IMR-90 (cell line): ENCODE measurements at regions not wholly inside any gene's neighbourhood (a gene's known extent, or its start where the extent isn't known, plus 50 kb on each side); places are given as distances from the start of the nearest gene placed in this dataset.

Experiments
- ATAC-seq: fragments of 200-7000 bp; cut with Tn5 transposase; 2 replicates; pipeline ENCODE4 v1.9.1; 2020; ENCODE audit warnings: low read depth, mild to moderate bottlenecking, moderate library complexity
- BruUV-seq: library from RNA; stranded (reverse); fragments of 400-500 nt; replicated peaks from 2 replicates; lab custom pipeline; 2021; lab: Mats Ljungman, UMichigan
- CTCF ChIA-PET: fragments of 300-600 bp; formaldehyde crosslinking; extraction: SDS; loops from one replicate; lab custom pipeline; 2021; ENCODE audit warnings: antibody characterized with exemption; lab: Yijun Ruan, JAX
- POLR2A ChIA-PET: fragments of 300-600 bp; sonication (Branson Sonifier 250); formaldehyde crosslinking; loops from one replicate; lab custom pipeline; 2022; ENCODE audit warnings: antibody characterized with exemption; ENCODE audit not compliant: unreplicated experiment; lab: Charles Lee
- DNase-seq: peaks from one replicate; pipeline ENCODE4 v3.0.0; 2013
- H2AFZ ChIP-seq: replicated peaks from 2 replicates; pipeline ENCODE3; 2013; ENCODE audit warnings: low read length, mild to moderate bottlenecking; ENCODE audit not compliant: poor library complexity
- H2AK5ac ChIP-seq: 2 replicates; pipeline ENCODE4 v1.6.1; 2013; ENCODE audit warnings: low read depth, low read length, inconsistent platforms
- H2AK9ac ChIP-seq: replicated peaks from 2 replicates; pipeline ENCODE3; 2013; ENCODE audit warnings: mild to moderate bottlenecking, low read depth, low read length, moderate library complexity; ENCODE audit not compliant: poor library complexity
- H2BK120ac ChIP-seq: 2 replicates; pipeline ENCODE4 v1.6.1; 2013; ENCODE audit warnings: low read depth, low read length, inconsistent platforms
- H2BK15ac ChIP-seq: 3 replicates; pipeline ENCODE4 v1.6.1; 2013; ENCODE audit warnings: low read depth, low read length, inconsistent platforms
- H2BK20ac ChIP-seq: 2 replicates; pipeline ENCODE4 v1.6.1; 2013; ENCODE audit warnings: low read depth, mild to moderate bottlenecking, inconsistent platforms, low read length, moderate library complexity
- H2BK5ac ChIP-seq: 2 replicates; pipeline ENCODE4 v1.6.1; 2013; ENCODE audit warnings: mild to moderate bottlenecking, low read depth, low read length, inconsistent platforms; ENCODE audit not compliant: poor library complexity, severe bottlenecking
- H3K14ac ChIP-seq: replicated peaks from 2 replicates; pipeline ENCODE4 v1.6.1; 2013; ENCODE audit warnings: low read depth, low read length, inconsistent platforms
- H3K18ac ChIP-seq: 2 replicates; pipeline ENCODE4 v1.6.1; 2013; ENCODE audit warnings: low read depth, low read length, control low read depth
- H3K23ac ChIP-seq: 2 replicates; pipeline ENCODE4 v1.6.1; 2013; ENCODE audit warnings: low read depth, low read length, inconsistent platforms
- H3K27ac ChIP-seq: 2 replicates; pipeline ENCODE4 v1.5.1; 2013; ENCODE audit warnings: mild to moderate bottlenecking, control low read depth, low read length; ENCODE audit not compliant: insufficient read depth
- H3K27me3 ChIP-seq: 2 replicates; pipeline ENCODE4 v1.6.1; 2013; ENCODE audit warnings: low read length; ENCODE audit not compliant: control insufficient read depth, insufficient read depth
- H3K36me3 ChIP-seq: 2 replicates; pipeline ENCODE4 v1.6.1; 2013; ENCODE audit warnings: low read length, mixed read lengths; ENCODE audit not compliant: control insufficient read depth, insufficient read depth
- H3K4ac ChIP-seq: 2 replicates; pipeline ENCODE4 v1.6.1; 2013; ENCODE audit warnings: low read depth, low read length, inconsistent platforms
- H3K4me1 ChIP-seq: 2 replicates; pipeline ENCODE4 v1.6.1; 2013; ENCODE audit warnings: low read length, mixed read lengths; ENCODE audit not compliant: control insufficient read depth, insufficient read depth
- H3K4me2 ChIP-seq: 2 replicates; pipeline ENCODE4 v1.6.1; 2013; ENCODE audit warnings: low read depth, mild to moderate bottlenecking, control low read depth, low read length, moderate library complexity
- H3K4me3 ChIP-seq: 2 replicates; pipeline ENCODE4 v1.5.1; 2013; ENCODE audit warnings: low read depth, mild to moderate bottlenecking, control low read depth, low read length, moderate library complexity; ENCODE audit not compliant: insufficient read depth
- H3K56ac ChIP-seq: 2 replicates; pipeline ENCODE4 v1.6.1; 2013; ENCODE audit warnings: low read length, inconsistent platforms; ENCODE audit not compliant: insufficient read depth; ENCODE audit errors: extremely low read depth
- H3K79me1 ChIP-seq, 2 experiments: 2 replicates each; pipeline ENCODE4 v1.6.1; 2013; ENCODE audit warnings: low read length in 2 of 2, inconsistent platforms in 1 of 2, low read depth in 1 of 2
- H3K9ac ChIP-seq: 2 replicates; pipeline ENCODE4 v1.6.1; 2013; ENCODE audit warnings: low read depth, low read length, control low read depth
- H3K9me1 ChIP-seq: 2 replicates; pipeline ENCODE4 v1.6.1; 2013; ENCODE audit warnings: low read length, inconsistent platforms; ENCODE audit not compliant: insufficient read depth
- H3K9me3 ChIP-seq: 2 replicates; pipeline ENCODE4 v1.6.1; 2013; ENCODE audit warnings: low read length; ENCODE audit not compliant: control insufficient read depth, insufficient read depth
- H4K20me1 ChIP-seq: 2 replicates; pipeline ENCODE4 v1.6.1; 2013; ENCODE audit warnings: low read length, inconsistent platforms; ENCODE audit not compliant: insufficient read depth
- H4K5ac ChIP-seq: 2 replicates; pipeline ENCODE4 v1.6.1; 2013; ENCODE audit warnings: mild to moderate bottlenecking, low read depth, low read length, control low read depth
- H4K8ac ChIP-seq, 2 experiments: 2 replicates each; pipeline ENCODE4 v1.6.1; 2013; ENCODE audit warnings: low read depth in 2 of 2, low read length in 2 of 2, control low read depth in 1 of 2, inconsistent platforms in 1 of 2
- H4K91ac ChIP-seq: 2 replicates; pipeline ENCODE4 v1.6.1; 2013; ENCODE audit warnings: low read depth, low read length, inconsistent platforms; ENCODE audit not compliant: insufficient read depth
- BHLHE40 ChIP-seq: fragments of 150-350 bp; IDR thresholded peaks from 2 replicates; pipeline ENCODE4 v1.6.1; 2016; ENCODE audit warnings: mild to moderate bottlenecking, low read depth, low read length
- CEBPB ChIP-seq: IDR thresholded peaks from 2 replicates; pipeline ENCODE4 v1.6.1; 2012; ENCODE audit warnings: low read depth, low read length, improper control_type of control experiment
- CHD1 ChIP-seq: IDR thresholded peaks from 2 replicates; pipeline ENCODE4 v1.6.1; 2012; ENCODE audit warnings: low read depth, low read length, improper control_type of control experiment
- FOS ChIP-seq: fragments of 150-350 bp; IDR thresholded peaks from 2 replicates; pipeline ENCODE4 v1.6.1; 2016; ENCODE audit warnings: low read depth, low read length
- MAFK ChIP-seq: IDR thresholded peaks from 2 replicates; pipeline ENCODE4 v1.6.1; 2012; ENCODE audit warnings: low read depth, low read length, improper control_type of control experiment
- MAZ ChIP-seq: IDR thresholded peaks from 2 replicates; pipeline ENCODE4 v1.6.1; 2012; ENCODE audit warnings: low read depth, mild to moderate bottlenecking, low read length, improper control_type of control experiment, moderate library complexity, borderline replicate concordance
- MXI1 ChIP-seq: IDR thresholded peaks from 2 replicates; pipeline ENCODE4 v1.6.1; 2012; ENCODE audit warnings: low read depth, mild to moderate bottlenecking, low read length, moderate library complexity, borderline replicate concordance
- NFE2L2 ChIP-seq: fragments of 150-350 bp; IDR thresholded peaks from 2 replicates; pipeline ENCODE4 v1.6.1; 2016; ENCODE audit warnings: low read depth, mild to moderate bottlenecking, low read length
- POLR2A ChIP-seq: IDR thresholded peaks from 2 replicates; pipeline ENCODE4 v1.6.1; 2012; ENCODE audit warnings: mild to moderate bottlenecking, low read depth, low read length
- RAD21 ChIP-seq: IDR thresholded peaks from 2 replicates; pipeline ENCODE4 v1.6.1; 2012; ENCODE audit warnings: low read length, improper control_type of control experiment
- RCOR1 ChIP-seq: IDR thresholded peaks from 2 replicates; pipeline ENCODE4 v1.6.1; 2012; ENCODE audit warnings: mild to moderate bottlenecking, low read length, improper control_type of control experiment; ENCODE audit not compliant: insufficient replicate concordance
- RFX5 ChIP-seq: IDR thresholded peaks from 2 replicates; pipeline ENCODE4 v1.8.0; 2012; ENCODE audit warnings: low read depth, mild to moderate bottlenecking, low read length, moderate library complexity
- SMC3 ChIP-seq: fragments of 150-350 bp; IDR thresholded peaks from 2 replicates; pipeline ENCODE4 v1.6.1; 2016; ENCODE audit warnings: low read depth, mild to moderate bottlenecking, antibody characterized with exemption, low read length, moderate library complexity
- WGBS, 2 experiments: methylation state at CpG; one replicate each; pipeline versions ENCODE4 v1.1.5 to v1.1.7; 2013; ENCODE audit warnings: missing lambda C conversion rate in 2 of 2; ENCODE audit not compliant: insufficient read length in 1 of 2; ENCODE audit errors: extremely low coverage in 2 of 2; 5-methylcytosine and 5-hydroxymethylcytosine counted together
- dilution Hi-C: fragments of 300-500 bp; cut with HindIII; formaldehyde crosslinking; loops from one replicate; pipeline ENCODE4 v1.14.3; 2018; ENCODE audit warnings: low sequenced_read_pairs; ENCODE audit not compliant: unreplicated experiment
- in situ Hi-C: fragments of 300-500 bp; cut with MboI; formaldehyde crosslinking; loops from 3 replicates; pipeline ENCODE4 v1.14.3; 2019; ENCODE audit warnings: low sequenced_read_pairs, inconsistent platforms, mixed read lengths
- intact Hi-C: fragments of 100-400 bp; cut with micrococcal nuclease; formaldehyde crosslinking; loops from 2 replicates; pipeline ENCODE4 v1.10.0; 2022
- TF ChIP-seq, protein P1 (sequence below): fragments of 150-350 bp; IDR thresholded peaks from 2 replicates; pipeline ENCODE4 v1.6.1; 2016; ENCODE audit warnings: low read depth, mild to moderate bottlenecking, low read length, moderate library complexity, borderline replicate concordance
- TF ChIP-seq, protein P2 (sequence below): fragments of 150-350 bp; IDR thresholded peaks from 2 replicates; pipeline ENCODE4 v1.6.1; 2017; ENCODE audit warnings: mild to moderate bottlenecking, antibody characterized with exemption, low read length, low read depth
- TF ChIP-seq, protein P3 (sequence below): conservative IDR thresholded peaks from 2 replicates; pipeline ENCODE4 v1.5.1; 2012; ENCODE audit warnings: mild to moderate bottlenecking, low read depth, low read length, improper control_type of control experiment

DNA sequence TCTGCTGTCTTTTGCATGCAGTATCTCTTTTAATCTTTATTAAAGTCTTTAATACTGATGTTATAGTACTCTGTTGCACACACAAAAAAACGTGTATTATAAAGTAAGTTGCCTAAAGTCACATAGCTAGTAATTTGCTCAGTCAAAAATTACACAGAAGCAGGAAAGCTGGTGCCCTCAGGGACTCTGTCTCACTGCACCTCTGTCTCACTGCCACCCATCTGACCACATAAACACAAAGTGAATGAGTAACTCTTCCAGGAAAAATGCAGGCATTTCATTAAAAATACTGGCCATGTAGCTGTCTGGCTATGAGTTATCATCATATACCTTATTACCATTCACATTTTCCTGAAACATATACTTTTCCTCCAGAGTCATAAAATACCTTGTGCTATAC, 591.7 kb downstream of the CSNK1G3 start:
- no peak overlapping the region for H3K4me2 ChIP-seq
- no peaks in the 10 kb centered on the region for H3K79me1 ChIP-seq
- H3K4ac ChIP-seq = no peak overlapping the region
- peak; percentile 3 for DNase-seq
- BruUV-seq = no TSS peak
- no peaks in the 10 kb centered on the region for H4K20me1 ChIP-seq
- no peak overlapping the region for H2AK9ac ChIP-seq
- H3K27me3 ChIP-seq = no peaks in the 10 kb centered on the region
- H4K8ac ChIP-seq = no peak overlapping the region
- ChIA-PET POLR2A (no interaction called here), CTCF (interaction anchor here (0.9 to 1.6 kb wide), 2 partner anchors 10 to 11 kb away, joined by 3 read pairs; no protein-coding TSS in a partner anchor)
- in situ Hi-C loops = no loop called here
- H2BK5ac ChIP-seq = no peak overlapping the region
- WGBS, 2 experiments = no CpG with 5 or more reads among the region's 1 CpG
- no peak overlapping the region for H4K5ac ChIP-seq
- H2BK20ac ChIP-seq = no peak overlapping the region
- no peak overlapping the region for H2AK5ac ChIP-seq
- TF ChIP-seq, protein P1, sequence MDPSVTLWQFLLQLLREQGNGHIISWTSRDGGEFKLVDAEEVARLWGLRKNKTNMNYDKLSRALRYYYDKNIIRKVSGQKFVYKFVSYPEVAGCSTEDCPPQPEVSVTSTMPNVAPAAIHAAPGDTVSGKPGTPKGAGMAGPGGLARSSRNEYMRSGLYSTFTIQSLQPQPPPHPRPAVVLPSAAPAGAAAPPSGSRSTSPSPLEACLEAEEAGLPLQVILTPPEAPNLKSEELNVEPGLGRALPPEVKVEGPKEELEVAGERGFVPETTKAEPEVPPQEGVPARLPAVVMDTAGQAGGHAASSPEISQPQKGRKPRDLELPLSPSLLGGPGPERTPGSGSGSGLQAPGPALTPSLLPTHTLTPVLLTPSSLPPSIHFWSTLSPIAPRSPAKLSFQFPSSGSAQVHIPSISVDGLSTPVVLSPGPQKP = no peak
- TF ChIP-seq MXI1 = no peak
- no peak for TF ChIP-seq POLR2A
- TF ChIP-seq MAFK = no peak
- TF ChIP-seq FOS = no peak
- TF ChIP-seq, protein P2, sequence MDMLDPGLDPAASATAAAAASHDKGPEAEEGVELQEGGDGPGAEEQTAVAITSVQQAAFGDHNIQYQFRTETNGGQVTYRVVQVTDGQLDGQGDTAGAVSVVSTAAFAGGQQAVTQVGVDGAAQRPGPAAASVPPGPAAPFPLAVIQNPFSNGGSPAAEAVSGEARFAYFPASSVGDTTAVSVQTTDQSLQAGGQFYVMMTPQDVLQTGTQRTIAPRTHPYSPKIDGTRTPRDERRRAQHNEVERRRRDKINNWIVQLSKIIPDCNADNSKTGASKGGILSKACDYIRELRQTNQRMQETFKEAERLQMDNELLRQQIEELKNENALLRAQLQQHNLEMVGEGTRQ = no peak
- TF ChIP-seq, protein P3, sequence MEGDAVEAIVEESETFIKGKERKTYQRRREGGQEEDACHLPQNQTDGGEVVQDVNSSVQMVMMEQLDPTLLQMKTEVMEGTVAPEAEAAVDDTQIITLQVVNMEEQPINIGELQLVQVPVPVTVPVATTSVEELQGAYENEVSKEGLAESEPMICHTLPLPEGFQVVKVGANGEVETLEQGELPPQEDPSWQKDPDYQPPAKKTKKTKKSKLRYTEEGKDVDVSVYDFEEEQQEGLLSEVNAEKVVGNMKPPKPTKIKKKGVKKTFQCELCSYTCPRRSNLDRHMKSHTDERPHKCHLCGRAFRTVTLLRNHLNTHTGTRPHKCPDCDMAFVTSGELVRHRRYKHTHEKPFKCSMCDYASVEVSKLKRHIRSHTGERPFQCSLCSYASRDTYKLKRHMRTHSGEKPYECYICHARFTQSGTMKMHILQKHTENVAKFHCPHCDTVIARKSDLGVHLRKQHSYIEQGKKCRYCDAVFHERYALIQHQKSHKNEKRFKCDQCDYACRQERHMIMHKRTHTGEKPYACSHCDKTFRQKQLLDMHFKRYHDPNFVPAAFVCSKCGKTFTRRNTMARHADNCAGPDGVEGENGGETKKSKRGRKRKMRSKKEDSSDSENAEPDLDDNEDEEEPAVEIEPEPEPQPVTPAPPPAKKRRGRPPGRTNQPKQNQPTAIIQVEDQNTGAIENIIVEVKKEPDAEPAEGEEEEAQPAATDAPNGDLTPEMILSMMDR = no peak
- no peak for TF ChIP-seq CEBPB
- TF ChIP-seq SMC3 = no peak
- no peak for TF ChIP-seq RCOR1
- TF ChIP-seq RAD21 = no peak
- TF ChIP-seq CHD1 = no peak
- no peak for TF ChIP-seq RFX5
- TF ChIP-seq BHLHE40 = no peak
- TF ChIP-seq MAZ = no peak
- TF ChIP-seq NFE2L2 = no peak
- dilution Hi-C loops = no loop called here
- intact Hi-C loops = no loop called here
- H3K18ac ChIP-seq = no peak overlapping the region
- H3K4me3 ChIP-seq = no peak overlapping the region
- H3K27ac ChIP-seq = no peak overlapping the region
- no peak overlapping the region for H3K9ac ChIP-seq
- H2AFZ ChIP-seq = no peak overlapping the region
- H3K23ac ChIP-seq = no peak overlapping the region
- H3K4me1 ChIP-seq = no peaks in the 10 kb centered on the region
- H2BK120ac ChIP-seq = no peak overlapping the region
- no peaks in the 10 kb centered on the region for H3K9me1 ChIP-seq
- ATAC-seq = peak; percentile 24; the same call in 1 of the 2 replicates
- no peak overlapping the region for H2BK15ac ChIP-seq
- no peak overlapping the region for H3K14ac ChIP-seq
- no peak overlapping the region for H3K56ac ChIP-seq
- H3K36me3 ChIP-seq = no peaks in the 10 kb centered on the region
- no peaks in the 10 kb centered on the region for H3K9me3 ChIP-seq
- H4K91ac ChIP-seq = no peak overlapping the region
